Activated T-helper 17 cell treated with anti-CD3 and anti-CD28 coated beads, Interleukin-2, amount 50 U/mL, for 72 hours (primary cell): ENCODE measurements at regions not wholly inside any gene's neighbourhood (a gene's known extent, or its start where the extent isn't known, plus 50 kb on each side); places are given as distances from the start of the nearest gene placed in this dataset.

Source experiments
- ATAC-seq: fragments of 150-1000 bp; cut with Tn5 transposase; replicated peaks from 2 replicates; pipeline ENCODE4 v1.10.0; 2021; ENCODE audit warnings: mild to moderate bottlenecking, moderate library complexity
- H3K27ac Mint-ChIP-seq: one replicate; pipeline ENCODE4 v1.8.0; 2022; ENCODE audit warnings: mixed read lengths
- H3K27me3 Mint-ChIP-seq: one replicate; pipeline ENCODE4 v1.8.0; 2022; ENCODE audit warnings: mixed read lengths
- H3K36me3 Mint-ChIP-seq: one replicate; pipeline ENCODE4 v1.8.0; 2022; ENCODE audit warnings: low read depth, mild to moderate bottlenecking, mixed read lengths
- H3K4me1 Mint-ChIP-seq: one replicate; pipeline ENCODE4 v1.8.0; 2022; ENCODE audit warnings: mixed read lengths
- H3K4me3 Mint-ChIP-seq: one replicate; pipeline ENCODE4 v1.8.0; 2022; ENCODE audit warnings: mild to moderate bottlenecking, mixed read lengths
- H3K9me3 Mint-ChIP-seq: one replicate; pipeline ENCODE4 v1.8.0; 2022; ENCODE audit warnings: mixed read lengths

DNA sequence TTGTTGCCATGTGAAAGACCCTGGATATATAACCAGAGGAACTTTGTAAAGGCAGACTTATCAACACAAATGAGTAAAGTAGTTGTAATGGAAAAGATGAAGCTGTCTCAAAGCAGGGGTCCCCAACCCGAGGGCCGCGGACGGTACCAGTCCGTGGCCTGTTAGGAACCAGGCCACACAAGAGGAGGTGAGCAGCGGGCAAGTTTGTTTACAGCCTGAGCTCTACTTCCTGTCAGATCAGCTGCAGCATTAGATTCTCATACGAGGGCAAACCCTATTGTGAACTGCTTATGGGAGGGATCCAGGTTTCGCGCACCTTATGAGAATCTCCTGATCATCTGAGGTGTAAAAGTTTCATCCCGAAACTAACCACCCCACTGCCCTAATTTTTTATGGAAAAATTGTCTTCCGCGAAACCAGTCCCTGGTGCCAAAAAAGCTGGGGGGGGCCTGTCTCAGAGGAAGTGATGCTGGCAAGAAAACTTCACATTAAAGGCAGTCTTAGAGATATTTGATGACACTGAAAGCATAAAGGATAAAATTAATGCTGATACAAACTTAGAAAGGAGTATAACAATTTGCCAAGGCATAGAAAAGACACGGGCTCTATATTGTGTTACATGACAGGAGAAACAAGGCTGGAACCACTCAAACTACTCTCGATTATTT is 57.5 kb upstream of the MSTN start:
- Mint-ChIP-seq H3K27me3 (peaks cover 7% of the 10 kb centered on the region), H3K4me3 (peak overlapping the region; percentile 7), H3K9me3 (peaks cover 4% of the 10 kb centered on the region), H3K36me3 (no peaks in the 10 kb centered on the region), H3K27ac (no peak overlapping the region), H3K4me1 (no peaks in the 10 kb centered on the region)
- no peak for ATAC-seq

- H3K27ac Mint-ChIP-seq = no peak overlapping the region
- peaks cover 7% of the 10 kb centered on the region for H3K27me3 Mint-ChIP-seq
- H3K4me3 Mint-ChIP-seq = peak overlapping the region; percentile 7
- no peaks in the 10 kb centered on the region for H3K4me1 Mint-ChIP-seq
- H3K36me3 Mint-ChIP-seq = no peaks in the 10 kb centered on the region
- ATAC-seq = peak; percentile 26
- H3K9me3 Mint-ChIP-seq = peaks cover 4% of the 10 kb centered on the region
Observed at GRCh38 chr2:190119257-190119656, 56.7 kb upstream of the MSTN start.

DNA sequence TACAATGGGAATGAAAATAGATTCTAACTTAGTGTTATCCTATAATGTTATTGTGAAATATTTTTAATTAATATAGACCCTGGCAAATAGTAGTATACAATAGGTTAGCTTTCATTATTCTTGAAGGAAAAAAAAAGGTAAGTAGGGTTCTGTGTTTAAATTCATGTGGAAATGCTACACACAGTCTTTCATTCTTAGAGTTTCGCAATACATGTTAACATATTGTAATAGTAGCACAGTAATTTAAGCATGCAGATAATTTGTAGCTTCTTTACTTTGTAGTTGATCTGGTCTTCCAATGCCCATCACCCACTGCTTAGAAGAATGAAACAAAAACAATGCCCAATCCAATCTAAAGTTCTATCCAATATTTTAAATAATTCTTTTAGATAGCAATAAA is 54.8 kb upstream of the MSTN start:
- Mint-ChIP-seq H3K36me3 (no peaks in the 10 kb centered on the region), H3K27ac (no peak overlapping the region), H3K9me3 (peaks cover 4% of the 10 kb centered on the region), H3K27me3 (peaks cover 7% of the 10 kb centered on the region), H3K4me1 (no peaks in the 10 kb centered on the region), H3K4me3 (no peak overlapping the region)
- ATAC-seq = no peak

DNA sequence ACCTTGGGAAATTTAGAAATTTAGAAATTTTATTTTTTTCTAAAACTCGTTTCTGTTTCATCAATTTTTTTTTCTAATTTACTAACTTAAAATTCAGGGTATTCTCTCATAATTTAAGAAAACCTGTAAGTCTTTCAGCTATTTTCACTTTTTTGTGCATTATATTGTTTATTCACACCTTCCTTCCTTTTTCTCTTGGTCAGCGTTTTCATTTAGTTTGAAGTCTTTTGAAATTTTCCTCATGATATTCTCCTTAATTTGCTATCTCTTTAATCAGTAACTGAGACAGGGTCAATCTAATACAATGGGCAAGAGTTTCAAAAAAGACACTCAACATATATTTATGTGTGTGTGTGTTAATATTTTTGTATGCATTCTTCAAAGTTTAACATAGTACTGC is 50.5 kb upstream of the MSTN start:
- Mint-ChIP-seq H3K27me3 (peaks cover 7% of the 10 kb centered on the region), H3K4me3 (no peak overlapping the region), H3K27ac (no peak overlapping the region), H3K9me3 (peaks cover 4% of the 10 kb centered on the region), H3K36me3 (no peaks in the 10 kb centered on the region), H3K4me1 (no peaks in the 10 kb centered on the region)
- ATAC-seq = no peak
